Mucosa of descending colon (tissue), 3 donors: ENCODE measurements at regions not wholly inside any gene's neighbourhood (a gene's known extent, or its start where the extent isn't known, plus 50 kb on each side); places are given as distances from the start of the nearest gene placed in this dataset.
"Not testable (repeated sequence)": the region's sequence is repeated elsewhere in the genome, so short reads cannot be mapped to it uniquely, and the experiment has no call there.

Source experiments
- ATAC-seq: fragments of 200-7000 bp; cut with Tn5 transposase; one replicate; pipeline ENCODE4 v1.9.1; 2020; ENCODE audit warnings: mild to moderate bottlenecking, moderate library complexity
- DNase-seq, 3 donors: peaks; one replicate each; pipeline ENCODE4 v3.0.0-alpha.2; 2020
- H3K36me3 ChIP-seq: fragments of 200-600 bp; one replicate; pipeline ENCODE4 v1.8.0; 2021; ENCODE audit warnings: low read depth, mild to moderate bottlenecking
- H3K4me1 ChIP-seq: fragments of 200-600 bp; one replicate; pipeline ENCODE4 v1.8.0; 2021; ENCODE audit warnings: low read depth, mild to moderate bottlenecking
- H3K4me3 ChIP-seq: fragments of 200-600 bp; one replicate; pipeline ENCODE4 v1.8.0; 2021; ENCODE audit warnings: mild to moderate bottlenecking
- H3K9me3 ChIP-seq: fragments of 200-600 bp; one replicate; pipeline ENCODE4 v1.8.0; 2021; ENCODE audit warnings: mild to moderate bottlenecking
- intact Hi-C, 2 donors: fragments of 100-400 bp; cut with DNase I in 1 of 2; cut with micrococcal nuclease in 1 of 2; formaldehyde crosslinking; loops; one replicate each; pipeline versions ENCODE4 v1.11.0 to v1.11.1; 2022; cut with DNase I, micrococcal nuclease
- TF ChIP-seq, protein P1 (sequence below): fragments of 200-600 bp; IDR thresholded peaks from one replicate; pipeline ENCODE4 v1.8.0; 2022; ENCODE audit warnings: antibody characterized with exemption, mild to moderate bottlenecking
- donor health status: DM: no; HTN: no; CAD: no; lungs with moderate emphysema.
- donor health status: DM: no; HTN: no; CAD: no.
- donor health status: DM: no; HTN: yes; CAD: no.

DNA sequence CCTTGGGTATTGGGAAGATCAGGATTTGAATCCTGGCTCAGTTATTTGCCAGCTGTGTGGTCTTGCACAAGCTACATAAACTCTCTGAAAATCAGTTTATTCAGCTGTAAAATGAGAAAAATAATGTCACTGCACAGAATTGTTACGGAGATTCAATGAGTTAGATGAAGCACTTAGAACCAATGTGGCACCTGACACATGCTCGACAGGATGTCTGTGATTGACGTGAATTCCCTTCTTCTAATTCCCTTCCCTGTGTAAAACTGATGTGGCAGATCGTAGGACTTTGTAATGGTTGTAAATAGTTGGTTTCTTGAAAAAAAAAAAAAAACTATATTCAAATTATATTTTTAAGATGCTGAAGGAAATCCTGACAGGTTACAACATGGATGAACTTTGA is 249.9 kb upstream of the MKLN1 start:
- Histone ChIP-seq H3K4me1 (no peaks in the 10 kb centered on the region), H3K36me3 (no peaks in the 10 kb centered on the region), H3K9me3 (no peaks in the 10 kb centered on the region), H3K4me3 (no peak overlapping the region)
- ATAC-seq (no peak), DNase-seq (no peak)
- TF ChIP-seq, protein P1, sequence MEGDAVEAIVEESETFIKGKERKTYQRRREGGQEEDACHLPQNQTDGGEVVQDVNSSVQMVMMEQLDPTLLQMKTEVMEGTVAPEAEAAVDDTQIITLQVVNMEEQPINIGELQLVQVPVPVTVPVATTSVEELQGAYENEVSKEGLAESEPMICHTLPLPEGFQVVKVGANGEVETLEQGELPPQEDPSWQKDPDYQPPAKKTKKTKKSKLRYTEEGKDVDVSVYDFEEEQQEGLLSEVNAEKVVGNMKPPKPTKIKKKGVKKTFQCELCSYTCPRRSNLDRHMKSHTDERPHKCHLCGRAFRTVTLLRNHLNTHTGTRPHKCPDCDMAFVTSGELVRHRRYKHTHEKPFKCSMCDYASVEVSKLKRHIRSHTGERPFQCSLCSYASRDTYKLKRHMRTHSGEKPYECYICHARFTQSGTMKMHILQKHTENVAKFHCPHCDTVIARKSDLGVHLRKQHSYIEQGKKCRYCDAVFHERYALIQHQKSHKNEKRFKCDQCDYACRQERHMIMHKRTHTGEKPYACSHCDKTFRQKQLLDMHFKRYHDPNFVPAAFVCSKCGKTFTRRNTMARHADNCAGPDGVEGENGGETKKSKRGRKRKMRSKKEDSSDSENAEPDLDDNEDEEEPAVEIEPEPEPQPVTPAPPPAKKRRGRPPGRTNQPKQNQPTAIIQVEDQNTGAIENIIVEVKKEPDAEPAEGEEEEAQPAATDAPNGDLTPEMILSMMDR: no peak
- intact Hi-C loops: no loop called here

DNA sequence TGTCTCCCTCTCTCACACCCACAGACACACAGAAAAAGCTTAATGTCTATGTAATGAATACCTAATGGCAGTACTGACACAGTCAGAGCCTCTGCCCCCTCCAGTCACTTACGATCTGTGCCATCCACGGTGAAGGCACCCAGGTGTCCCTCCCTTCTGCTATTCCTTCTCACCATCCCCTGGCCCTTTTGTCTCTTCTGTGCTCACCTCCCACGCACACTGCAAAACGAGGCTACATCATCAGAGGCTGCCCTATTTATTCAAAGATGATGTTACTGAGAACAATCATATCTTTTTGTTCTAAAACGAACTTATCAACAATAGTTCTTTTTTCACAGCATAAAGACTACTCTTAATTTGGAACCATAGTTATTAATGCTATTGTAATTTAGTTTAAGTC is 246.9 kb upstream of the MKLN1 start:
- TF ChIP-seq, protein P1: no peak
- no peaks in the 10 kb centered on the region for H3K4me1 ChIP-seq
- DNase-seq (no peak), ATAC-seq (no peak)
- intact Hi-C loops: no loop called here
- H3K9me3 ChIP-seq: no peaks in the 10 kb centered on the region
- no peaks in the 10 kb centered on the region for H3K36me3 ChIP-seq
- H3K4me3 ChIP-seq: no peak overlapping the region

DNA sequence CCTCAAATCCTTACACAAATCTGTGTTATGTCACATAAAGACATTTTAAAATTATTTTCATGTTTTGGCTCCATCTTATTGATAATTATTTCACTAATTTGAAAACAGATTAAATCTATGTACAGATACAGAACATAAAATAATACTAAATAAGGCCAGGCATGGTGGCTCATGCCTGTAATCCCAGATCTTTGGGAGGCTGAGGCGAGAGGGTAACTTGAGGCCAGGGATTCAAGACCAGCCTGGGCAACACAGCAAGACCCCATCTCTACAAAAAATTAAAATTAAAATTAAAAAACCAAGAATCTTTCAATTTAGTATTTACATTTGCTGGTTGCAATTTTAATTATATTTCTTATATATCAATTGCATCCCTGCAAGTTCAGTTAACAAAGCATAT is 246.4 kb upstream of the MKLN1 start:
- DNase-seq (no peak), ATAC-seq (no peak)
- Histone ChIP-seq H3K4me1 (no peaks in the 10 kb centered on the region), H3K36me3 (no peaks in the 10 kb centered on the region), H3K4me3 (no peak overlapping the region), H3K9me3 (no peaks in the 10 kb centered on the region)
- intact Hi-C loops: no loop called here
- TF ChIP-seq, protein P1: no peak

DNA sequence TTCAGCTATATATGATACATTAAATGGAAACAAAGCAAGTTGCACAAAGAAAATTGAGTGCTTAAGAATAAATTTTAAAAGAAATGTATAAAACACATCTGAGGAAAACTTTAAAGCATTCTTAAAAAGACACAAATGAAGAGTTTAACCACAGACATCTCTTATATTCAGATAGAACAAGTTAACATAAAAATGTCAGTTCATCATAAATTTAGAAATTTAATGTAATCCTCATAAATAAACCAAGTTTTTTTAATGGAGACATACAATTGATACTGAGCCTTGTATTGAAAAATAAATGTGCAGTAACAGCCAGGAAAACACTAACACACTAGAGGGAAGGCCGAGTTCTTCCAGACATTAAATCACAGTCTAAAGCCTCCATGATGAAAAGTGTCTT is 243.9 kb upstream of the MKLN1 start:
- no peaks in the 10 kb centered on the region for H3K4me1 ChIP-seq
- TF ChIP-seq, protein P1: no peak
- H3K4me3 ChIP-seq: no peak overlapping the region
- no peak for ATAC-seq
- H3K9me3 ChIP-seq: no peaks in the 10 kb centered on the region
- no peak for DNase-seq
- H3K36me3 ChIP-seq: no peaks in the 10 kb centered on the region
- intact Hi-C loops: no loop called here

DNA sequence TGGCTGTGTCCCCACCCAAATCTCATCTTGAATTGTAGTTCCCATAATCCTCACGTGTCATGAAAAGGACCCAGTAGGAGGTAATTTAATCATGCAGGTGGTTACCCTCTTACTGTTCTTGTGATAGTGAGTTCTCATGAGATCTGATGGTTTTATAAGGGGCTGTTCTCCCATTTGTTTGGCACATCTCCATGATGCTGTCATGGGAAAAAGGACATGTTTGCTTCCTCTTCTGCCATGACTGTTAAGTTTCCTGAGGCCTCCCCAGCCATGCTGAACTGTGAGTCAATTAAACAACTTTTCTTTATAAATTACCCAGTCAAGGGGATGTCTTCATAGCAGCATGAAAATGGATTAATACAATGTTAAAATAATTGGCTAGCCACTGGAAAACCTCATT is 243.3 kb upstream of the MKLN1 start:
- ATAC-seq, DNase-seq, H3K4me1 ChIP-seq, H3K4me3 ChIP-seq, intact Hi-C loops, H3K9me3 ChIP-seq, H3K36me3 ChIP-seq: not testable (repeated sequence)

DNA sequence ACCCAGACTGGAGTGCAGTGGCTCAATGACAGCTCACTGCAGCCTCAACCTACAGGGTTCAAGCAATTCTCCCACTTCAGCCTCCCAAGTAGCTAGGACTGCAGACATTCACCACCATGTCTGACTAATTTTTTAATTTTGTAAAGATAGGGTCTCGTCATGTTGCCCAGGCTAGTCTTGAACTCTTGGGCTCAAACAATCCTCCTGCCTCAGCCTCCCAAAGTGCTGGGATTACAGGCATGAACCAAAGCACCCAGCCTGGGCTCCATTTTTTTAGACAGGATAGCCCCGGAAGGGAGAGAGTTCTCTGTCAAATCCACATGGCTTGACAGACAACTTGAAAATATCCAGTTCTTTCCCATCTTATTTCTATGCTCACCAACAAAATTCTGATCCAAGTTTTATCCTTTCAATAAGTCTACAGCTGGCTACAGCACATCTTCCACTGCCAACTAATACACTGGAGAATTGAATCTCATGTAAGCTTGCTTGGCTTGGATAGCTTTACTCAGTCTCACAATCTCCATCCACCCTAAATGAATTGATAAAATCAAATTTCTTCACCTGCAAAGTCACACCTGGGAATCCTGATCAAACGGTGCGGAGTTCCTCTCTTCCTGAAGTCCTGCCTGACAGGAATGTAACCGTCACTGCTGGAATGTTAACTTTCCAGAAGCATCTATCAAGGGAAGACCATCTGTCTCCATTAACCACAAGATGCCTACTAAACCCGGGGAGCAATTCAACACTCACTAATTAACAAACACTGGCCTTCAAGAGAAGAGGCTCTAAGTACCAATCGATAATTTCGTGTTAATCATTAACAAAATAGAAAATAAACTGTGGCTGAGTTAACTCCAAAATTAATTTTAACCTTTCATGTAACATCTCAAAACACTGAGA is 239.7 kb upstream of the MKLN1 start:
- peaks cover 19% of the 10 kb centered on the region for H3K4me1 ChIP-seq
- DNase-seq: no peak

More for the DNA sequence above, 239.7 kb upstream of the MKLN1 start:
- TF ChIP-seq, protein P1: no peak
- intact Hi-C loops: no loop called here
- Histone ChIP-seq H3K36me3 (no peaks in the 10 kb centered on the region), H3K9me3 (no peaks in the 10 kb centered on the region), H3K4me3 (no peak overlapping the region)
- no peak for ATAC-seq
